ENCODE measurements at regions not wholly inside any gene's neighbourhood (a gene's known extent, or its start where the extent isn't known, plus 50 kb on each side); places are given as distances from the start of the nearest gene placed in this dataset.

DNA sequence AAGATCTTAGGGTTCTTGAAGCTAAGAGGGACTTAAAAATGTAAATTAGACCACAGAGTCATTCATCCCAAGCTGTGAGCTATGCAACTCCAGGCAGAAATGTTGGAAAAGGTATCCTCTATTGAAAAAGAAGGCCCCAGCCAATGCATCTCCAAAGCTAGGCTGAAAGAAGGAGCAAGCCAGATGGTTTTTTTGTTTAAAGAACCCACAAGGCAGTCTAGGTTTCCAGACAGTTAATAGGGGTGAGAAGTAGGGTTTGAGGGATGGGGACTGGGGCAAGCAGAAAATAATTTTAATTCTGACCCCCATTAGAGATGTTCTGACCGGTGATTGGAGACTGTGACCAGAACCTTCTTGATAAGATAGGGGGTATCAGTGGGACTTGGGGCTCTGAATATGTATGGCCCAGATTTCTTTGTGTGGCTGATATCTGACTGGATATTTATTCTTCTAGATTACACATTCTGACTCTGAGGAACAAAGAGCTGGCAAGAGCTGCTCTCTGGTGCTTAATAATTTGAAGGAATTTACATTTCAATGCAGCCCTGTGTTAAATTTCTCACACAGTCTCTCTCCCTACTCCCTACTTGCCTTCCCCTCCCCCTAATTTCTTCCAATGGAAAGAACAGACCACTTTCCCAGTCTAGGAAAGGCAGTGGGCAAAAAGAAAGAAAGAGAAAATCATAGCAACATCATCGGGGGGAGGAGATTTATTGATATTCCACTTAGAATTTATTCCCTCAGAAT lies 104.9 kb downstream of the NUF2 start:
- dilution Hi-C loops (cut with MboI; ENCODE audit: extremely low pct_ligation_motif_present, low sequenced_read_pairs) = no loop called here
- Histone ChIP-seq H3K79me2 (ENCODE audit: control insufficient read depth, insufficient read depth, low read length) (no peaks in the 10 kb centered on the region), H3K9ac (replicated peaks; ENCODE audit: extremely low read depth, insufficient read depth, low read length) (no peak overlapping the region), H3K36me3 (ENCODE audit: control insufficient read depth in 2 of 2, extremely low read depth in 1 of 2, insufficient read depth in 2 of 2, low read length in 2 of 2) (no peaks in the 10 kb centered on the region), H3K9me3 (replicated peaks; ENCODE audit: control insufficient read depth, insufficient read depth, low read length) (no peaks in the 10 kb centered on the region), H3K4me1 (ENCODE audit: control insufficient read depth, extremely low read depth, insufficient read depth, low read length) (no peaks in the 10 kb centered on the region), H3K9me1 (replicated peaks; ENCODE audit: control insufficient read depth, extremely low read depth, insufficient read depth, low read length) (no peaks in the 10 kb centered on the region), H3K4me2 (ENCODE audit: insufficient read depth, low read length) (no peak overlapping the region), H3K27ac (ENCODE audit: insufficient read depth, low read depth, low read length) (no peak overlapping the region), H3K27me3 (ENCODE audit: control insufficient read depth in 2 of 2, insufficient read depth in 2 of 2, low read length in 2 of 2) (peaks cover 0 to 2% of the 10 kb centered on the region in 2 experiments), H3K4me3 (replicated peaks in 1 of 3; ENCODE audit: insufficient read depth in 1 of 3, low read depth in 1 of 3, low read length in 3 of 3) (no peak overlapping the region), H2AFZ (ENCODE audit: low read depth, low read length) (no peak overlapping the region), H4K20me1 (replicated peaks; ENCODE audit: control insufficient read depth, extremely low read depth, insufficient read depth, low read length) (no peaks in the 10 kb centered on the region)
- BruUV-seq (replicated peaks) = no TSS peak
- ChIA-PET POLR2A (no interaction called here), CTCF (no interaction called here)
- no peak for DNase-seq (ENCODE audit: low read depth, low spot score)
- TF ChIP-seq MYC (IDR thresholded peaks at IDR 0.05; ENCODE audit: low read depth, low read length) (no peak), POLR2A (IDR thresholded peaks at IDR 0.05; ENCODE audit: low read depth, low read length) (no peak), EZH2 (IDR thresholded peaks at IDR 0.05; ENCODE audit: borderline replicate concordance, low read depth, low read length, severe bottlenecking) (no peak)
- TF ChIP-seq, protein P1, sequence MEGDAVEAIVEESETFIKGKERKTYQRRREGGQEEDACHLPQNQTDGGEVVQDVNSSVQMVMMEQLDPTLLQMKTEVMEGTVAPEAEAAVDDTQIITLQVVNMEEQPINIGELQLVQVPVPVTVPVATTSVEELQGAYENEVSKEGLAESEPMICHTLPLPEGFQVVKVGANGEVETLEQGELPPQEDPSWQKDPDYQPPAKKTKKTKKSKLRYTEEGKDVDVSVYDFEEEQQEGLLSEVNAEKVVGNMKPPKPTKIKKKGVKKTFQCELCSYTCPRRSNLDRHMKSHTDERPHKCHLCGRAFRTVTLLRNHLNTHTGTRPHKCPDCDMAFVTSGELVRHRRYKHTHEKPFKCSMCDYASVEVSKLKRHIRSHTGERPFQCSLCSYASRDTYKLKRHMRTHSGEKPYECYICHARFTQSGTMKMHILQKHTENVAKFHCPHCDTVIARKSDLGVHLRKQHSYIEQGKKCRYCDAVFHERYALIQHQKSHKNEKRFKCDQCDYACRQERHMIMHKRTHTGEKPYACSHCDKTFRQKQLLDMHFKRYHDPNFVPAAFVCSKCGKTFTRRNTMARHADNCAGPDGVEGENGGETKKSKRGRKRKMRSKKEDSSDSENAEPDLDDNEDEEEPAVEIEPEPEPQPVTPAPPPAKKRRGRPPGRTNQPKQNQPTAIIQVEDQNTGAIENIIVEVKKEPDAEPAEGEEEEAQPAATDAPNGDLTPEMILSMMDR (IDR thresholded peaks at IDR 0.05; ENCODE audit: extremely low read depth in 1 of 2, insufficient read depth in 1 of 2, low read depth in 1 of 2, low read length in 2 of 2) = no peak
- intact Hi-C loops (cut with micrococcal nuclease) = no loop called here
- no peak for FAIRE-seq

DNA sequence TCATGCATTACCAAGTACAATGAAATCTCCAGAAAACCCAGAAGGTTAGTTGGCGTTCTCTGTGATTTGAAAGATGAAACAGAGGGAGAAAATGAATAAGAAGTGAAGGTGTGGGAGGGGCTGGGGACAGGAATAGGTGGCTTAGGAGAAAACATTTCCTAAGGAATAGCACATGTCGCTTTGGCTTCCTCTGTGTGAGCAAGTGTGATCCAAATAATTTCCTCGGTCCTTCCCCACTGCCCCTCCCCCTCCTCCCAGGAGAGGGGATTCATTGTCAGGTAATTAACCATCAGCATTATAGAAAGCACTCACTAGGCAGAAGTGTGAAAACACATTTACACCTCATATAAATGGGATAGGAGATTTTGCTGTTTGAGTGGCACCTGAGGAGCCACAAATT lies 105.5 kb downstream of the NUF2 start:
- no peak overlapping the region for H3K27ac ChIP-seq (ENCODE audit: insufficient read depth, low read depth, low read length)
- H3K4me3 ChIP-seq (replicated peaks in 1 of 3; ENCODE audit: insufficient read depth in 1 of 3, low read depth in 1 of 3, low read length in 3 of 3) = no peak overlapping the region
- H4K20me1 ChIP-seq (replicated peaks; ENCODE audit: control insufficient read depth, extremely low read depth, insufficient read depth, low read length) = no peaks in the 10 kb centered on the region
- no peak overlapping the region for H3K9ac ChIP-seq (replicated peaks; ENCODE audit: extremely low read depth, insufficient read depth, low read length)
- FAIRE-seq (no peak), DNase-seq (ENCODE audit: low read depth, low spot score) (no peak)
- no peaks in the 10 kb centered on the region for H3K36me3 ChIP-seq (ENCODE audit: control insufficient read depth in 2 of 2, extremely low read depth in 1 of 2, insufficient read depth in 2 of 2, low read length in 2 of 2)
- no peak overlapping the region for H2AFZ ChIP-seq (ENCODE audit: low read depth, low read length)
- intact Hi-C loops (cut with micrococcal nuclease) (no loop called here), dilution Hi-C loops (cut with MboI; ENCODE audit: extremely low pct_ligation_motif_present, low sequenced_read_pairs) (no loop called here)
- H3K27me3 ChIP-seq (ENCODE audit: control insufficient read depth in 2 of 2, insufficient read depth in 2 of 2, low read length in 2 of 2) = peaks cover 0 to 2% of the 10 kb centered on the region in 2 experiments
- no TSS peak for BruUV-seq (replicated peaks)
- H3K4me1 ChIP-seq (ENCODE audit: control insufficient read depth, extremely low read depth, insufficient read depth, low read length) = no peaks in the 10 kb centered on the region
- H3K9me3 ChIP-seq (replicated peaks; ENCODE audit: control insufficient read depth, insufficient read depth, low read length) = no peaks in the 10 kb centered on the region
- no peak overlapping the region for H3K4me2 ChIP-seq (ENCODE audit: insufficient read depth, low read length)
- no peaks in the 10 kb centered on the region for H3K9me1 ChIP-seq (replicated peaks; ENCODE audit: control insufficient read depth, extremely low read depth, insufficient read depth, low read length)
- TF ChIP-seq MYC (IDR thresholded peaks at IDR 0.05; ENCODE audit: low read depth, low read length) = no peak
- TF ChIP-seq, protein P1 (IDR thresholded peaks at IDR 0.05; ENCODE audit: extremely low read depth in 1 of 2, insufficient read depth in 1 of 2, low read depth in 1 of 2, low read length in 2 of 2) = no peak
- no peak for TF ChIP-seq POLR2A (IDR thresholded peaks at IDR 0.05; ENCODE audit: low read depth, low read length)
- TF ChIP-seq GATA2 (IDR thresholded peaks at IDR 0.05; ENCODE audit: insufficient read depth, insufficient read length, low read depth, low read length) = no peak
- TF ChIP-seq, protein P2, sequence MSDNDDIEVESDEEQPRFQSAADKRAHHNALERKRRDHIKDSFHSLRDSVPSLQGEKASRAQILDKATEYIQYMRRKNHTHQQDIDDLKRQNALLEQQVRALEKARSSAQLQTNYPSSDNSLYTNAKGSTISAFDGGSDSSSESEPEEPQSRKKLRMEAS (IDR thresholded peaks at IDR 0.05; ENCODE audit: insufficient read depth, insufficient read length) = no peak
- no peak for TF ChIP-seq POLR2AphosphoS5 (IDR thresholded peaks at IDR 0.05; ENCODE audit: insufficient read depth, low read depth, low read length)
- TF ChIP-seq FOS (IDR thresholded peaks at IDR 0.05; ENCODE audit: borderline replicate concordance, insufficient read depth, low read length) = no peak
- TF ChIP-seq EZH2 (IDR thresholded peaks at IDR 0.05; ENCODE audit: borderline replicate concordance, low read depth, low read length, severe bottlenecking) = no peak
- no peak for TF ChIP-seq JUN (IDR thresholded peaks at IDR 0.05; ENCODE audit: borderline replicate concordance, insufficient read depth, insufficient read length, low read depth)
- CTCF ChIA-PET = no interaction called here
- H3K79me2 ChIP-seq (ENCODE audit: control insufficient read depth, insufficient read depth, low read length) = no peaks in the 10 kb centered on the region
- POLR2A ChIA-PET = no interaction called here
